Calu3 (cell line): ENCODE measurements at regions not wholly inside any gene's neighbourhood (a gene's known extent, or its start where the extent isn't known, plus 50 kb on each side); places are given as distances from the start of the nearest gene placed in this dataset.

Source experiments
- BruUV-seq: library from RNA; stranded (reverse); fragments of 400-500 nt; replicated peaks from 2 replicates; lab custom pipeline; 2021; lab: Mats Ljungman, UMichigan
- CTCF ChIA-PET: fragments of 300-600 bp; sonication (Branson Sonifier 250); formaldehyde crosslinking; loops from one replicate; lab custom pipeline; 2022; ENCODE audit warnings: antibody characterized with exemption; lab: Charles Lee
- DNase-seq: peaks from one replicate; pipeline ENCODE4 v3.0.0; 2022
- H3K27ac Mint-ChIP-seq: one replicate; pipeline ENCODE4 v1.8.0; 2022; ENCODE audit warnings: mixed read lengths; ENCODE audit not compliant: unreplicated experiment
- H3K27me3 Mint-ChIP-seq: one replicate; pipeline ENCODE4 v1.8.0; 2022; ENCODE audit warnings: mixed read lengths; ENCODE audit not compliant: unreplicated experiment
- H3K36me3 Mint-ChIP-seq: one replicate; pipeline ENCODE4 v1.8.0; 2022; ENCODE audit warnings: mild to moderate bottlenecking, moderate library complexity, mixed read lengths; ENCODE audit not compliant: insufficient read depth, unreplicated experiment
- H3K4me1 Mint-ChIP-seq: one replicate; pipeline ENCODE4 v1.8.0; 2022; ENCODE audit warnings: mild to moderate bottlenecking, low read depth, mixed read lengths; ENCODE audit not compliant: unreplicated experiment
- H3K4me3 Mint-ChIP-seq: one replicate; pipeline ENCODE4 v1.8.0; 2022; ENCODE audit warnings: mild to moderate bottlenecking, low read depth, moderate library complexity, mixed read lengths; ENCODE audit not compliant: unreplicated experiment
- H3K9me3 Mint-ChIP-seq: one replicate; pipeline ENCODE4 v1.8.0; 2022; ENCODE audit warnings: low read depth, mixed read lengths; ENCODE audit not compliant: unreplicated experiment
- intact Hi-C: fragments of 100-400 bp; cut with micrococcal nuclease; formaldehyde crosslinking; loops from one replicate; pipeline ENCODE4 v1.10.0; 2022; ENCODE audit not compliant: unreplicated experiment
- TF ChIP-seq, protein P1 (sequence below): fragments of 200-600 bp; IDR thresholded peaks from one replicate; pipeline ENCODE4 v1.8.0; 2022; ENCODE audit warnings: antibody characterized with exemption; ENCODE audit not compliant: unreplicated experiment

DNA sequence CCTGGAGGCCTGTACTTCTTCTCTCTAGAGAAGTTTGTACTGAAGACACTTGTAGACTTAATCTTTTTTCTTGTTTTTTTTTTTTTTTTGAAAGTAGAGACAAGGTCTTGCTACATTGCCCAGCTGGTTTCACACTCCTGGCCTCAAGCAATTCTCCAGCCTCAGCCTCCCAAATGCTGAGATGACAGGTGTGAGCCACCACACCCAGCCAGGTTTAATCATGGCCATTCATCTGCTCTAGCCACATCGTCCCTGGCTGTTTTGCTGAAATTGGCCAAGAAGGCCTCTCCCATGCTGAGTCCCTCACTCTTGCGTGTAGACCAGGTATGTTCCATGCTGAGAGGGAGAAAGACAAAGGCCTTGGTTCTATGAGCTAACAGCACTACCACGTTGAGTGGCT, 176.2 kb downstream of the JCAD start:
- CTCF ChIA-PET, result no interaction called here

DNA sequence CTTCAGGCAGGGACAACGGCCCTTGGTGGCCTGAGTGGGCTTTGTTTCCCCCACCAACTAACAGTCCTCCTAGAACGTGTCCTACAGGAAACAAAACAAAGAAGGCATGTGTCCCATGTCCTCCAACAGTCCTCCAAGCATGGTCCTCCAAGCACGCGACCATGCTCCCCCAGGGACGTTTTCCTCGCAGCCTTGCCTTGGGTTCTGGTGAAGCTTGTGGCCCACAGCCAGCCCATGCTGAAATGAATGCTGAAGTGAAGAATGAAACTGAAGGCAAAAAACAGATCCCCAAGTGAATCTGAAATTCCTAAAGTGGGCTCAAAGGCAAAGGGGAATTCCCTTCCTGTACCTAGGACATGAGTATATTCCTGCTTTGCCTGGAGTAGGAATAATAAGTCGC, 176.6 kb downstream of the JCAD start:
- BruUV-seq, result no TSS peak
- Mint-ChIP-seq H3K27ac (no peak overlapping the region), H3K9me3 (no peaks in the 10 kb centered on the region), H3K4me1 (no peaks in the 10 kb centered on the region), H3K27me3 (no peaks in the 10 kb centered on the region), H3K36me3 (no peaks in the 10 kb centered on the region), H3K4me3 (no peak overlapping the region)
- TF ChIP-seq, protein P1, sequence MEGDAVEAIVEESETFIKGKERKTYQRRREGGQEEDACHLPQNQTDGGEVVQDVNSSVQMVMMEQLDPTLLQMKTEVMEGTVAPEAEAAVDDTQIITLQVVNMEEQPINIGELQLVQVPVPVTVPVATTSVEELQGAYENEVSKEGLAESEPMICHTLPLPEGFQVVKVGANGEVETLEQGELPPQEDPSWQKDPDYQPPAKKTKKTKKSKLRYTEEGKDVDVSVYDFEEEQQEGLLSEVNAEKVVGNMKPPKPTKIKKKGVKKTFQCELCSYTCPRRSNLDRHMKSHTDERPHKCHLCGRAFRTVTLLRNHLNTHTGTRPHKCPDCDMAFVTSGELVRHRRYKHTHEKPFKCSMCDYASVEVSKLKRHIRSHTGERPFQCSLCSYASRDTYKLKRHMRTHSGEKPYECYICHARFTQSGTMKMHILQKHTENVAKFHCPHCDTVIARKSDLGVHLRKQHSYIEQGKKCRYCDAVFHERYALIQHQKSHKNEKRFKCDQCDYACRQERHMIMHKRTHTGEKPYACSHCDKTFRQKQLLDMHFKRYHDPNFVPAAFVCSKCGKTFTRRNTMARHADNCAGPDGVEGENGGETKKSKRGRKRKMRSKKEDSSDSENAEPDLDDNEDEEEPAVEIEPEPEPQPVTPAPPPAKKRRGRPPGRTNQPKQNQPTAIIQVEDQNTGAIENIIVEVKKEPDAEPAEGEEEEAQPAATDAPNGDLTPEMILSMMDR, result no peak
- intact Hi-C loops, result no loop called here
- DNase-seq, result no peak
- CTCF ChIA-PET, result no interaction called here

More for the DNA sequence above, 176.2 kb downstream of the JCAD start:
- Mint-ChIP-seq H3K9me3 (no peaks in the 10 kb centered on the region), H3K27ac (no peak overlapping the region), H3K36me3 (no peaks in the 10 kb centered on the region), H3K4me3 (no peak overlapping the region), H3K4me1 (no peaks in the 10 kb centered on the region), H3K27me3 (no peaks in the 10 kb centered on the region)
- no peak for DNase-seq
- no TSS peak for BruUV-seq
- TF ChIP-seq, protein P1, result no peak
- intact Hi-C loops, result no loop called here

DNA sequence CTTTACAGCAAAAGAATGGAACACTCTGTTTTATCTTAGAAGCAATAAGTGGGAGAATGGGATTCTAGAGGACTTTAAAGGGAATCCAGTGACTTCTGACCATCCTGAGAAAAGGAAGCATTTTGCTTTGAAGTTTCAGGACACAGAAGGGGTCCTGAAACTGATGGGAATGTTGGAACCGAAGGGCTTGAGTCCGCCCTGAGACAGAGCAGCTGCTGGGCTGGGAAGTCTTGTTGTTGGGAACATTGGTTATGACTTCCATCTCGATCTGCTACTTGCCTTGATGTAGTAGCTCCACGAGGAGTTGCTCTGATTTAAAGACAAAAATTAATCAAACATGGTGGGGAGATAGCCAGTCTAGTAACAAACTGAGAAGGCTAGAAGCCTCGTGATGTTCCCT, 177.6 kb downstream of the JCAD start:
- no TSS peak for BruUV-seq
- no peaks in the 10 kb centered on the region for H3K4me1 Mint-ChIP-seq
- H3K36me3 Mint-ChIP-seq, result no peaks in the 10 kb centered on the region
- TF ChIP-seq, protein P1, result no peak
- no peaks in the 10 kb centered on the region for H3K9me3 Mint-ChIP-seq
- CTCF ChIA-PET, result no interaction called here
- DNase-seq, result no peak
- H3K27me3 Mint-ChIP-seq, result no peaks in the 10 kb centered on the region
- no peak overlapping the region for H3K4me3 Mint-ChIP-seq
- intact Hi-C loops, result no loop called here
- H3K27ac Mint-ChIP-seq, result no peak overlapping the region

DNA sequence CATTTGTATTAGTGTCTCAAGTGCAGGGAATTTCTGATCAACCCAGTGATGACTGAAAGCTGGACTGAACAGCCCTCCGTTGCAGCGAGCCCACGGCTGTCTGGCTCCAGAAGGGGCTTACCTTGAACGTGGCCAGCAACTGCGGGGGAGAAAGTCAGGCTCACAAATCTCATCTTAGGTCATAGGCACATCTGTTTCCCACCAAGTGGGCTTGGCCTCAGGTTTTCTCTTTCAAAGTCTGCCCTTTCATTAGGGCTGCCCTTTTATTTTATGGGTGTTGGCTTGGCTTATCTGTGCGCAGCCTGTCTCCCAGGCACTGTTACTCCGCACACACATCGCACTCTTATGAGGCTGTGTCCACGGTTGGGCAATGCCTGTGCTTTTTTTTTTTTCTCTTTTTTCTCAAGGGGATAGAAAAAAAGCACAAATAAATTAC, 178.0 kb downstream of the JCAD start:
- no peak for DNase-seq
- intact Hi-C loops, result no loop called here
- Mint-ChIP-seq H3K27ac (no peak overlapping the region), H3K4me1 (no peaks in the 10 kb centered on the region), H3K9me3 (no peaks in the 10 kb centered on the region), H3K36me3 (no peaks in the 10 kb centered on the region), H3K27me3 (no peaks in the 10 kb centered on the region), H3K4me3 (no peak overlapping the region)
- TF ChIP-seq, protein P1, result no peak
- CTCF ChIA-PET, result no interaction called here
- no TSS peak for BruUV-seq
